ENCODE measurements at regions not wholly inside any gene's neighbourhood (a gene's known extent, or its start where the extent isn't known, plus 50 kb on each side); places are given as distances from the start of the nearest gene placed in this dataset.
"Not testable (repeated sequence)": the region's sequence is repeated elsewhere in the genome, so short reads cannot be mapped to it uniquely, and the experiment has no call there.

- DNase-seq = no peak
Observed at GRCh38 chr6:134665029-134665723, 284.7 kb downstream of the ALDH8A1 start.

- no peak for DNase-seq
Observed at GRCh38 chr6:134663800-134664535, 285.9 kb downstream of the ALDH8A1 start.

GRCh38 chr6:134663356-134663755, 286.5 kb downstream of the ALDH8A1 start:
- DNase-seq = no peak

- DNase-seq = peak in 1 of 2 donors; percentile 28
Observed at GRCh38 chr6:134662077-134662700, 287.7 kb downstream of the ALDH8A1 start.

GRCh38 chr6:134659885-134660284, 290.0 kb downstream of the ALDH8A1 start:
- DNase-seq = not testable (repeated sequence)

GRCh38 chr6:134658596-134658995, 291.3 kb downstream of the ALDH8A1 start:
- no peak for DNase-seq

GRCh38 chr6:134657751-134658527, 292.0 kb downstream of the ALDH8A1 start:
- DNase-seq = no peak

GRCh38 chr6:134657343-134657742, 292.6 kb downstream of the ALDH8A1 start:
- no peak for DNase-seq

- peak in 1 of 2 donors; percentile 35 for DNase-seq
Observed at GRCh38 chr6:134654751-134655150, 295.1 kb downstream of the ALDH8A1 start.

- DNase-seq = no peak
Observed at GRCh38 chr6:134651519-134651918, 298.4 kb downstream of the ALDH8A1 start.

GRCh38 chr6:134647861-134648260, 302.0 kb downstream of the ALDH8A1 start:
- DNase-seq = no peak

GRCh38 chr6:134642819-134643218, 307.1 kb downstream of the ALDH8A1 start:
- DNase-seq = no peak

GRCh38 chr6:134642279-134642678, 307.6 kb downstream of the ALDH8A1 start:
- DNase-seq = no peak

GRCh38 chr6:134640975-134641429, 308.9 kb downstream of the ALDH8A1 start:
- peak; percentile 96 to 99 for DNase-seq

GRCh38 chr6:134640229-134640628, 309.7 kb downstream of the ALDH8A1 start:
- DNase-seq = no peak

- no peak for DNase-seq
Observed at GRCh38 chr6:134637847-134638437, 312.0 kb downstream of the ALDH8A1 start.

- DNase-seq = no peak
Observed at GRCh38 chr6:134637282-134637681, 312.6 kb downstream of the ALDH8A1 start.

- peak; percentile 58 to 77 for DNase-seq
Observed at GRCh38 chr6:134636186-134636799, 313.6 kb downstream of the ALDH8A1 start.

- peak; percentile 68 to 93 for DNase-seq
Observed at GRCh38 chr6:134634966-134635365, 314.9 kb downstream of the ALDH8A1 start.

- peak; percentile 59 to 71 for DNase-seq
Observed at GRCh38 chr6:134634466-134634865, 315.4 kb downstream of the ALDH8A1 start.

GRCh38 chr6:134632982-134633940, 315.3 kb upstream of the SGK1 start:
- DNase-seq = not testable (repeated sequence)
